ENCODE measurements at regions not wholly inside any gene's neighbourhood (a gene's known extent, or its start where the extent isn't known, plus 50 kb on each side); places are given as distances from the start of the nearest gene placed in this dataset.

DNA sequence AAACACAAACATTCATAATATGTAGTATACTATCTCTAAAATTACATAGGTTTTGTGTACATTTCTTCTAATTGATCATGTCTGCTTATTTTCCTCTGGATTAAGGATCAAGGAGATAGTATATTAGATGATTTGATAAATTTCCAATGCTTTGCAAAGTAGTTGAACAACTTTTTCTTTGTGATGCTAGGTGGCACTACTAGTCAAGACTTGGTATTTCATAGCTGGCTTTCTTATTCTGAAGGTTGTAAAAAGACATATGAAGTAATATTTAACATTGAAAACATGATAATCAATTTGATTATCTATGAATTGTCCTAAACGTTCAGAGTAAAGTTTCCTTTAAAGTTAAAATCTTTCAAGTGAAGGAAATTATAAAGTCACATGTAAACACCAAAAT is 106.1 kb upstream of the FGF10 start:
- WGBS, 2 experiments (ENCODE audit: extremely low coverage in 1 of 2, insufficient coverage in 1 of 2, insufficient read length in 1 of 2, insufficient replicate concordance in 2 of 2, low coverage in 1 of 2, low lambda C conversion rate in 2 of 2, missing lambda C conversion rate in 1 of 2), result 100% methylated on average over 1 of the region's 1 CpG; no CpG with 5 or more reads in 1 of the 2 experiments
- no peak overlapping the region for H4K91ac ChIP-seq (replicated peaks; ENCODE audit: insufficient read length, low read length)
- H2BK15ac ChIP-seq (ENCODE audit: low read length), result no peak overlapping the region
- no peak overlapping the region for H3K14ac ChIP-seq (ENCODE audit: insufficient read length)
- no peaks in the 10 kb centered on the region for H3K4me1 ChIP-seq (replicated peaks in 1 of 4; ENCODE audit: control insufficient read depth in 3 of 4, insufficient read depth in 4 of 4, low read length in 3 of 4)
- no peaks in the 10 kb centered on the region for H3K9me3 ChIP-seq (ENCODE audit: insufficient read depth in 2 of 2, low read depth in 1 of 2, low read length in 1 of 2)
- no peaks in the 10 kb centered on the region for H3K79me1 ChIP-seq (ENCODE audit: low read depth, low read length)
- no peak overlapping the region for H2BK120ac ChIP-seq (replicated peaks; ENCODE audit: low read depth, low read length)
- H3K27ac ChIP-seq (ENCODE audit: low read depth, low read length), result no peak overlapping the region
- TF ChIP-seq TEAD4 (IDR thresholded peaks at IDR 0.05; ENCODE audit: low read depth, low read length), result no peak
- FAIRE-seq, result no peak
- H3K4me3 ChIP-seq (ENCODE audit: extremely low read depth in 1 of 4, insufficient read depth in 2 of 4, low read depth in 3 of 4, low read length in 4 of 4), result no peak overlapping the region
- H2BK20ac ChIP-seq (ENCODE audit: low read length), result no peak overlapping the region
- no peak overlapping the region for H2BK12ac ChIP-seq (ENCODE audit: low read depth, low read length)
- CTCF ChIA-PET (ENCODE audit: partially characterized antibody), result interaction anchor here (1.3 to 2.1 kb wide), 2 partner anchors 11 to 15 kb away, joined by 3 to 5 read pairs; no protein-coding TSS in a partner anchor
- no peak overlapping the region for H2BK5ac ChIP-seq (ENCODE audit: low read depth, low read length)
- DNase-seq (ENCODE audit: low read depth in 1 of 2, low spot score in 2 of 2), result no peak
- H3K23me2 ChIP-seq (ENCODE audit: low read depth, low read length), result no peaks in the 10 kb centered on the region
- H3K27me3 ChIP-seq (replicated peaks in 1 of 4; ENCODE audit: control insufficient read depth in 3 of 4, extremely low read depth in 1 of 4, insufficient read depth in 3 of 4, low read length in 3 of 4), result no peaks in the 10 kb centered on the region
- no peak overlapping the region for H3K23ac ChIP-seq (ENCODE audit: insufficient read length)
- no peak overlapping the region for H3K56ac ChIP-seq (replicated peaks; ENCODE audit: insufficient read length, low read depth, low read length)
- H3K36me3 ChIP-seq (ENCODE audit: control insufficient read depth in 2 of 4, insufficient read depth in 4 of 4, low read length in 3 of 4), result no peaks in the 10 kb centered on the region
- no peaks in the 10 kb centered on the region for H4K20me1 ChIP-seq (replicated peaks in 1 of 2; ENCODE audit: control insufficient read depth in 1 of 2, insufficient read depth in 2 of 2, low read length in 2 of 2)
- no peak overlapping the region for H2AFZ ChIP-seq (ENCODE audit: low read length)
- H2AK5ac ChIP-seq (ENCODE audit: low read depth, low read length), result no peak overlapping the region
- H3K18ac ChIP-seq (ENCODE audit: extremely low read depth, low read length), result no peak overlapping the region
- H4K5ac ChIP-seq (ENCODE audit: insufficient read length, low read depth, low read length), result no peak overlapping the region
- H3K79me2 ChIP-seq (ENCODE audit: control insufficient read depth in 1 of 2, insufficient read depth in 2 of 2, low read length in 2 of 2), result no peaks in the 10 kb centered on the region
- H3K9ac ChIP-seq (replicated peaks in 1 of 4; ENCODE audit: extremely low read depth in 1 of 4, low read depth in 3 of 4, low read length in 3 of 4), result no peak overlapping the region
- H3K4ac ChIP-seq (replicated peaks; ENCODE audit: insufficient read length, low read depth, low read length), result no peak overlapping the region
- H4K8ac ChIP-seq (ENCODE audit: extremely low read depth, insufficient read depth, low read length), result no peak overlapping the region
- no peak overlapping the region for H3K4me2 ChIP-seq (ENCODE audit: insufficient read depth in 1 of 2, low read depth in 2 of 2, low read length in 2 of 2)
- POLR2A ChIA-PET (ENCODE audit: partially characterized antibody), result no interaction called here

All from H1 (cell line).